SK-N-MC (cell line): ENCODE measurements at regions not wholly inside any gene's neighbourhood (a gene's known extent, or its start where the extent isn't known, plus 50 kb on each side); places are given as distances from the start of the nearest gene placed in this dataset.

Experiments
- EZH2 ChIP-seq: fragments of 200-600 bp; sonication (generic); IDR thresholded peaks from one replicate; pipeline ENCODE4 v1.6.1; 2017; ENCODE audit warnings: antibody characterized with exemption
- FOXP2 ChIP-seq: optimal IDR thresholded peaks from 2 replicates; pipeline ENCODE3; 2011; ENCODE audit warnings: mild to moderate bottlenecking, moderate library complexity; ENCODE audit not compliant: insufficient read depth; ENCODE audit errors: extremely low read length, control extremely low read depth

DNA sequence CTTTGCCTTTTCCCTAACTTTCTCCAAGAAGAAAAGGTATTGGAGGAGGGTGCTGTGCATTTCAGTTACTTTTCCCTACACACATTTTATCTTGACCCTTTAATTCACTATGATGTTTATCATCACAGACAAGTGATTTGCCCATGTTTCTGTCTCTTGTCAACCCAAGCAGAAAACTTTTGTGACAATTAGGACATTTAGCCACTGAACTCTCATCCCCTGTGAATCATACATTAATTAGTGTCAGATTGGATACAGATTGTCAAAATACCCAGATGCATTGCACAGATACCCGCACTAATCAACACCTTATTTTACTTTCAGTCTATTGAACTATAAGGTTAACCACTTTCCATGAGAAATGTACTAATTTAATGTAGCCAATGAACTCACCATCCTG is 912.9 kb downstream of the SORCS1 start:
- no peak for TF ChIP-seq FOXP2
- TF ChIP-seq EZH2, result no peak
